ENCODE measurements at regions not wholly inside any gene's neighbourhood (a gene's known extent, or its start where the extent isn't known, plus 50 kb on each side); places are given as distances from the start of the nearest gene placed in this dataset.

- no peak overlapping the region for H3K27ac ChIP-seq (ENCODE audit: low read length)
- H3K36me3 Mint-ChIP-seq: no peaks in the 10 kb centered on the region
- H3K4me1 Mint-ChIP-seq: no peaks in the 10 kb centered on the region
- H3K4me3 Mint-ChIP-seq: no peak overlapping the region
- 79% methylated on average over 11 of the region's 12 CpGs for WGBS (ENCODE audit: insufficient coverage)
- no peaks in the 10 kb centered on the region for H3K27me3 ChIP-seq (ENCODE audit: control insufficient read depth, insufficient read depth, low read length)
- intact Hi-C loops (cut with micrococcal nuclease): no loop called here
- ATAC-seq (no peak), DNase-seq (no peak)
- peaks cover 0 to 2% of the 10 kb centered on the region in 2 donors for H3K9me3 Mint-ChIP-seq
- H3K27ac Mint-ChIP-seq: no peak overlapping the region
- no peaks in the 10 kb centered on the region for H3K4me1 ChIP-seq (ENCODE audit: control insufficient read depth, insufficient read depth, low read length)
- no peaks in the 10 kb centered on the region for H3K9me3 ChIP-seq (ENCODE audit: control insufficient read depth, insufficient read depth, low read length)
- no peak for TF ChIP-seq CTCF (IDR thresholded peaks at IDR 0.05)
- H3K36me3 ChIP-seq (ENCODE audit: control insufficient read depth, insufficient read depth, low read length): no peaks in the 10 kb centered on the region
- H3K4me3 ChIP-seq (ENCODE audit: low read length): no peak overlapping the region
- H3K27me3 Mint-ChIP-seq (ENCODE audit: low read depth in 2 of 2): no peaks in the 10 kb centered on the region
Observed at GRCh38 chr7:156368053-156368843, 272.3 kb upstream of the RNF32 start.

- H3K36me3 Mint-ChIP-seq: no peaks in the 10 kb centered on the region
- no peaks in the 10 kb centered on the region for H3K9me3 Mint-ChIP-seq
- WGBS (ENCODE audit: insufficient coverage): 86% methylated on average over 5 of the region's 5 CpGs
- no peaks in the 10 kb centered on the region for H3K4me1 Mint-ChIP-seq
- no peaks in the 10 kb centered on the region for H3K36me3 ChIP-seq (ENCODE audit: control insufficient read depth, insufficient read depth, low read length)
- H3K27ac Mint-ChIP-seq: no peak overlapping the region
- ATAC-seq (no peak), DNase-seq (no peak)
- no peak overlapping the region for H3K4me3 ChIP-seq (ENCODE audit: low read length)
- H3K27me3 Mint-ChIP-seq (ENCODE audit: low read depth in 2 of 2): no peaks in the 10 kb centered on the region
- intact Hi-C loops (cut with micrococcal nuclease): no loop called here
- H3K27ac ChIP-seq (ENCODE audit: low read length): no peak overlapping the region
- H3K4me3 Mint-ChIP-seq: no peak overlapping the region
- no peak for TF ChIP-seq CTCF (IDR thresholded peaks at IDR 0.05)
- no peaks in the 10 kb centered on the region for H3K27me3 ChIP-seq (ENCODE audit: control insufficient read depth, insufficient read depth, low read length)
- H3K4me1 ChIP-seq (ENCODE audit: control insufficient read depth, insufficient read depth, low read length): no peaks in the 10 kb centered on the region
- no peaks in the 10 kb centered on the region for H3K9me3 ChIP-seq (ENCODE audit: control insufficient read depth, insufficient read depth, low read length)
Observed at GRCh38 chr7:156363751-156364150, 276.8 kb upstream of the RNF32 start.

DNA sequence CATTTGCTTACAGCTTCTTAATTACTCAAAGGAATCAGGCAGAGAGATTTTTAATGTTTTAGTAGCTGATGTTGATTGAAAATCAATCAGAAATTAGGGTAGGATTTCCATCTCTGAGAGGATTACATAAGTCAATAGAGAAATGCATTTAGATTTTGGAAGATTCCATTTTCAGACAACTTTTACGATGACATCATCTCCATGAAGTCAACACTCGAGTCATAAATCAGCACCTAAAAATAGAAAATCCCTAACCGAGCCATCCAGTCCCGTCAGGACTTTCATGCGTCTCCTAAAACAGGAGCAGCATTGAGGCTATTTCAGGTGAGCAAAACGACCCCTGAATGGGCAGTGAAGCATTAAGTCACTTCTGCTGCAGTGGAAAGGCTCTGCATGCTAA is 279.7 kb upstream of the RNF32 start:
- no peak for TF ChIP-seq CTCF (IDR thresholded peaks at IDR 0.05)
- intact Hi-C loops (cut with micrococcal nuclease): no loop called here
- Mint-ChIP-seq H3K9me3 (no peaks in the 10 kb centered on the region), H3K4me1 (no peaks in the 10 kb centered on the region), H3K4me3 (no peak overlapping the region), H3K27me3 (ENCODE audit: low read depth in 2 of 2) (no peaks in the 10 kb centered on the region), H3K36me3 (no peaks in the 10 kb centered on the region), H3K27ac (no peak overlapping the region)
- H3K36me3 ChIP-seq (ENCODE audit: control insufficient read depth, insufficient read depth, low read length): no peaks in the 10 kb centered on the region
- no peaks in the 10 kb centered on the region for H3K4me1 ChIP-seq (ENCODE audit: control insufficient read depth, insufficient read depth, low read length)
- no peak overlapping the region for H3K27ac ChIP-seq (ENCODE audit: low read length)
- 78% methylated on average over 6 of the region's 6 CpGs for WGBS (ENCODE audit: insufficient coverage)
- no peak for DNase-seq
- H3K4me3 ChIP-seq (ENCODE audit: low read length): no peak overlapping the region
- ATAC-seq: no peak
- H3K9me3 ChIP-seq (ENCODE audit: control insufficient read depth, insufficient read depth, low read length): no peaks in the 10 kb centered on the region
- H3K27me3 ChIP-seq (ENCODE audit: control insufficient read depth, insufficient read depth, low read length): no peaks in the 10 kb centered on the region

DNA sequence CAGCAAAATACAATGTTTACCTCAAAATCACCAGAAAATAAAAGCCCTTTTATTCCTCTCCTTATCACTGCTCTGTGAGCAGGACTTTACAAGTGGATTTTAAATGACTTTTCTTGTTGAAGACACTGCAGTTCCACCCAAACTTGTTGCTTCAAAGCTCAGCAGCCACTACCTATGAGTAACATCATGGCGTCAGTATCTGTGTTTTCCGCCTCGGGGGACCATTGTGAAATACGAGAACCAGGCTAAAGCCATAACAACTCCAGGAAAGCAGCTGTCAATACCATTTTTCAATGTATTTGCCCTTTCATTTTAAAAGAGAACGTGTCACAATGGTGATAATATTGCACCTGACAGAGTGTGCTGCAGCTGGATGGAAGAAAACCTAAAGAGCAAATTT is 284.0 kb upstream of the RNF32 start:
- no peak for TF ChIP-seq CTCF (IDR thresholded peaks at IDR 0.05)
- H3K4me3 Mint-ChIP-seq: no peak overlapping the region
- H3K9me3 Mint-ChIP-seq: no peaks in the 10 kb centered on the region
- whole genome bisulfite sequencing (ENCODE audit: insufficient coverage): 94% methylated on average over 5 of the region's 5 CpGs
- H3K4me1 ChIP-seq (ENCODE audit: control insufficient read depth, insufficient read depth, low read length): no peaks in the 10 kb centered on the region
- no peaks in the 10 kb centered on the region for H3K36me3 Mint-ChIP-seq
- no peaks in the 10 kb centered on the region for H3K36me3 ChIP-seq (ENCODE audit: control insufficient read depth, insufficient read depth, low read length)
- DNase-seq (no peak), ATAC-seq (no peak)
- no peaks in the 10 kb centered on the region for H3K9me3 ChIP-seq (ENCODE audit: control insufficient read depth, insufficient read depth, low read length)
- no peak overlapping the region for H3K27ac Mint-ChIP-seq
- intact Hi-C loops (cut with micrococcal nuclease): no loop called here
- no peak overlapping the region for H3K4me3 ChIP-seq (ENCODE audit: low read length)
- no peak overlapping the region for H3K27ac ChIP-seq (ENCODE audit: low read length)
- no peaks in the 10 kb centered on the region for H3K27me3 ChIP-seq (ENCODE audit: control insufficient read depth, insufficient read depth, low read length)
- H3K4me1 Mint-ChIP-seq: no peaks in the 10 kb centered on the region
- no peaks in the 10 kb centered on the region for H3K27me3 Mint-ChIP-seq (ENCODE audit: low read depth in 2 of 2)

All from natural killer cell (primary cell).